Naive B cell (primary cell): ENCODE measurements at regions not wholly inside any gene's neighbourhood (a gene's known extent, or its start where the extent isn't known, plus 50 kb on each side); places are given as distances from the start of the nearest gene placed in this dataset.
A peak's percentile ranks its signal among the peaks of the same experiment; 100 is the strongest.
"Not testable (repeated sequence)": the region's sequence is repeated elsewhere in the genome, so short reads cannot be mapped to it uniquely, and the experiment has no call there.

Experiments
- ATAC-seq, 2 donors: fragments of 150-1000 bp; cut with Tn5 transposase; 2 replicates each; pipeline ENCODE4 v1.10.0; 2021; ENCODE audit warnings: low read depth in 2 of 2, mild to moderate bottlenecking in 2 of 2, moderate library complexity in 2 of 2
- DNase-seq: peaks from one replicate; pipeline ENCODE4 v3.0.0; 2022
- H3K27ac Mint-ChIP-seq, 6 donors: one replicate each; pipeline ENCODE4 v1.8.0; 2020 to 2022; ENCODE audit warnings: mild to moderate bottlenecking in 6 of 6, mixed read lengths in 6 of 6, moderate library complexity in 5 of 6, inconsistent platforms in 2 of 6
- H3K27me3 Mint-ChIP-seq, 3 donors: one replicate each; pipeline ENCODE4 v1.8.0; 2021 to 2022; ENCODE audit warnings: mixed read lengths in 3 of 3, mild to moderate bottlenecking in 1 of 3
- H3K36me3 Mint-ChIP-seq, 2 donors: one replicate each; pipeline ENCODE4 v1.8.0; 2020 to 2022; ENCODE audit warnings: mixed read lengths in 2 of 2, inconsistent platforms in 1 of 2, mild to moderate bottlenecking in 1 of 2
- H3K4me1 Mint-ChIP-seq, 3 donors: one replicate each; pipeline ENCODE4 v1.8.0; 2020 to 2022; ENCODE audit warnings: mixed read lengths in 3 of 3, inconsistent platforms in 1 of 3, mild to moderate bottlenecking in 1 of 3, moderate library complexity in 1 of 3
- H3K4me3 Mint-ChIP-seq, 8 donors: one replicate each; pipeline ENCODE4 v1.8.0; 2020 to 2022; ENCODE audit warnings: mild to moderate bottlenecking in 8 of 8, mixed read lengths in 8 of 8, moderate library complexity in 8 of 8, inconsistent platforms in 2 of 8
- H3K9me3 Mint-ChIP-seq, 7 donors: one replicate each; pipeline ENCODE4 v1.8.0; 2020 to 2022; ENCODE audit warnings: mixed read lengths in 7 of 7, mild to moderate bottlenecking in 5 of 7, inconsistent platforms in 2 of 7, moderate library complexity in 1 of 7

- ATAC-seq (no peak), DNase-seq (no peak)
- Mint-ChIP-seq H3K27me3 (peaks cover 0 to 8% (median 4%) of the 10 kb centered on the region in 3 donors), H3K4me3 (no peak overlapping the region), H3K36me3 (no peaks in the 10 kb centered on the region), H3K4me1 (peaks cover 0 to 4% (median 0%) of the 10 kb centered on the region in 3 donors), H3K27ac (no peak overlapping the region), H3K9me3 (peaks cover 0 to 10% (median 0%) of the 10 kb centered on the region in 7 donors)
Observed at GRCh38 chr2:94763318-94763717, 107.9 kb upstream of the TEKT4 start.

- Mint-ChIP-seq H3K27ac (peak overlapping the region in 1 of 6 donors; percentile 74), H3K9me3 (peaks cover 0 to 10% (median 0%) of the 10 kb centered on the region in 7 donors)
- not testable (repeated sequence) for H3K4me1 Mint-ChIP-seq, H3K4me3 Mint-ChIP-seq, H3K27me3 Mint-ChIP-seq, DNase-seq, H3K36me3 Mint-ChIP-seq, ATAC-seq
Observed at GRCh38 chr2:94764331-94764730, 106.9 kb upstream of the TEKT4 start.

DNA sequence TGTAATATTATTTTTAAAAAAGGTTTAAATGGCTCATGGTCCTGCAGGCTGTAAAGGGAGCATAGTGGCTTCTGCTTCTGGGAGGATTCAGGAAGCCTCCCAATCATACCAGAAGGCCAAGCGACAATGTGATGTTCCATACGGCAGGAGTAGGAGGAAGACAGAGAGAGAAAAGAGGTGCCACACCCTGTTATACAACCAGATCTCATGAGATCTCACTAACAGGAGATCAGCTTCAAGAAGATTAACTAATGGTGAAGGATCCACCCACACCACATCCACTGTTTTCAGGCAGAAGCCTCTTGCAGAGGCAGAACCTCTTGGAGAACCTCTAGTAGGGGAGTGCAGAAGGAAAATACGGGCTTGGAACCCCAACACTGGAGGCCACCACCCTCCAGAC lies 103.9 kb upstream of the TEKT4 start:
- H3K27me3 Mint-ChIP-seq: peaks cover 0 to 11% (median 8%) of the 10 kb centered on the region in 3 donors
- H3K27ac Mint-ChIP-seq: no peak overlapping the region
- H3K4me1 Mint-ChIP-seq: peaks cover 0 to 4% (median 0%) of the 10 kb centered on the region in 3 donors
- no peak for DNase-seq
- ATAC-seq: no peak
- no peaks in the 10 kb centered on the region for H3K36me3 Mint-ChIP-seq
- H3K4me3 Mint-ChIP-seq: no peak overlapping the region
- peaks cover 0 to 11% (median 0%) of the 10 kb centered on the region in 7 donors for H3K9me3 Mint-ChIP-seq

DNA sequence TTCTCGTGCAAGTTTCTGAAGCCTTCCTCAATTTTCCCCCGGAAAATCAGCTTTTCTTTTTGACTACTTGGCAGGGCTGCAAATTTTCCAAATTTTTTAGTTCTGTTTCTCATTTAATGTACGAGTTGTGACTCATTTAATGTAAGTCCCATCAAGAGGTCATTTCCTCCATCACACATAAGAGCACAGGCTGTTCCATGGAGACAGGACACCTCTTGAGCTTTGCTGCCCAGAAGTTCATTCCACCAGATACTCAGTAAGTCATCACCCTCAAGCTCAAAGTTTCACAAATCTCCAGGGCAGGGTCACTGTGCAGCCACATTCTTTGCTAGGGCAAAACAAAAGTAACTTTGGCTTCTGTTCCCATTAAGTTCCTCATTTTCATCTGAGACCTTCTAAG lies 101.5 kb upstream of the TEKT4 start:
- ATAC-seq (no peak), DNase-seq (no peak)
- Mint-ChIP-seq H3K4me1 (no peaks in the 10 kb centered on the region), H3K27ac (no peak overlapping the region), H3K36me3 (no peaks in the 10 kb centered on the region), H3K9me3 (peaks cover 0 to 9% (median 0%) of the 10 kb centered on the region in 7 donors), H3K27me3 (peaks cover 0 to 8% (median 0%) of the 10 kb centered on the region in 3 donors), H3K4me3 (no peak overlapping the region)

DNA sequence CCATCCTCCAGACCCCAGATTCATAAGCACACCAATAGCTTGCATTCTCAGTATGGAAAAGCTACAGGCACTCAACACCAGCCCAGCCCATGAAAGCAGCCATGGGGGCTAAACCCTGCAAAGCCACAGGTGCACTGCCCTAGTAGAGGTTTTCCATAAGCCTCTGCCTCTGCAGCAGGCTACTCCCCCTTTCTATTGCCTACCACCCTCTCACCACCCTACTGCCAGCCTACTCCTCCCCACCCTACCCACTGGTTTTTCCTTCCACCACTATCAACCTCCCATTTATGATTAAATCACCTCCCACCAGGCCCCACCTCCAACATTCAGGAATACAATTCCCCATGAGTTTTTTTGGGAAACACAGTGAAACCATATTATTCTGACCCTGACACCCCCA lies 96.4 kb upstream of the TEKT4 start:
- H3K4me1 Mint-ChIP-seq: no peaks in the 10 kb centered on the region
- no peak overlapping the region for H3K27ac Mint-ChIP-seq
- DNase-seq (no peak), ATAC-seq (no peak)
- H3K27me3 Mint-ChIP-seq: peaks cover 0 to 8% (median 5%) of the 10 kb centered on the region in 3 donors
- H3K4me3 Mint-ChIP-seq: no peak overlapping the region
- H3K9me3 Mint-ChIP-seq: peaks cover 0 to 20% (median 0%) of the 10 kb centered on the region in 7 donors
- no peaks in the 10 kb centered on the region for H3K36me3 Mint-ChIP-seq

DNA sequence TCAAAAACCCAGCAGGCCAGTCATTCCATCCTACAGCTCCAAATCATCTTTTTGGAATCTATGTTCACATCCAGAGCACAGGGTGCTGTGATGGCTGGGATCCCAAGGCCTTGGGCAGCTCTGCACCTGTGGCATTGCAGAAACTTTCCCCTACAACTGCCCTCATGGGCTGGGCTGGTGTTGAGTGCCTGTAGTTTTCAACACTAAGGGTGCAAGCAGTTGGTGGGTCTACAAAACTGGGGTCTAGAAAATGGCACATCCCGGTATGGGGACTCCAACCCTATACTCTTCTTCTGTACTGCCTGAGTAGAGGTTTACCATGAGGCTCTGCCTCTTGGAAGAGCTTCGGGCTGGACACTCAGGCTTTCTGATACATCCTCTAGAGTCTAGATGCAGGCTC lies 95.2 kb upstream of the TEKT4 start:
- Mint-ChIP-seq H3K36me3 (no peaks in the 10 kb centered on the region), H3K27me3 (peaks cover 0 to 5% (median 3%) of the 10 kb centered on the region in 3 donors), H3K27ac (no peak overlapping the region), H3K4me1 (no peaks in the 10 kb centered on the region), H3K9me3 (peaks cover 0 to 20% (median 0%) of the 10 kb centered on the region in 7 donors), H3K4me3 (no peak overlapping the region)
- ATAC-seq: no peak
- no peak for DNase-seq

DNA sequence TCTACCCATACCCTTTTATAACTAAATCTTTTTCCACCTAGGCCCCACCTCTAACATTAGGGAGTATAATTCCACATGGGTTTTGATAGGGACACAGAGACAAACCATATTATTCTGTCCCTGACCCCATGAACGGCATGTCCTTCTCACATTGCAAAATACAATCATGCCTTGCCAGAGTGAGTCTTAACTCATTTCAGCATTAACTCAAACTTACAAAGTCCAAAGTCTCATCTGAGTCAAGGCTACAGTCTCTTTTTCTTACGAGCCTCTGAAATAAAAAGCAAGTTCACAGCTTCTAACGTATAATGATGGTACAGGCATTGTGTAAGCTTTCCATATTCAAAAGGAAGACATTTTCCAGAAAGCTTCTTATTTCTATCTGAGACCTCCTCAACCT lies 86.1 kb upstream of the TEKT4 start:
- not testable (repeated sequence) for H3K27me3 Mint-ChIP-seq, DNase-seq, H3K36me3 Mint-ChIP-seq, ATAC-seq, H3K4me3 Mint-ChIP-seq, H3K9me3 Mint-ChIP-seq, H3K4me1 Mint-ChIP-seq
- peak overlapping the region in 1 of 6 donors; percentile 22 for H3K27ac Mint-ChIP-seq

- H3K4me1 Mint-ChIP-seq, H3K36me3 Mint-ChIP-seq, DNase-seq, H3K27ac Mint-ChIP-seq, ATAC-seq, H3K9me3 Mint-ChIP-seq, H3K27me3 Mint-ChIP-seq: not testable (repeated sequence)
- H3K4me3 Mint-ChIP-seq: peak overlapping the region in 1 of 8 donors; percentile 48
Observed at GRCh38 chr2:94786424-94786823, 84.8 kb upstream of the TEKT4 start.

DNA sequence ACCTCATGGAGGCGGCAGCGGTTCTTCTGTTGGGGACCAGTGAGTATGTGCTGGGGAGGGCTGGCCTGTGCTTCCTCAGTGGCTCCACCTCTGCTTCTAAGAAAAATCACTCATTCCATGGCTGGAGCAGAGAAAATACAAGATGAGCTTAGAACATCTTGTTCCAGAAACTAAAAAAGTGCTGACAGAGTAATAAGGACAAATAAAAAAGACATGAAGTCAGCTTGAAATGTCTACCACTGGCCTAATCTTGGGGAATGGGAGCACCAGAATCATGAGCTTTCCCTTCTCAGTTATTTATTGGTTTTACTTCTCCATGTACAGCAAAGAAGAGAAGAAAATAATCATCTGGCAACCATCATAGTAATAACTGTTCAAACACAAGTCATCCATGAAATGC lies 81.1 kb upstream of the TEKT4 start:
- not testable (repeated sequence) for H3K4me3 Mint-ChIP-seq, H3K27ac Mint-ChIP-seq, ATAC-seq, H3K36me3 Mint-ChIP-seq, H3K27me3 Mint-ChIP-seq, DNase-seq, H3K9me3 Mint-ChIP-seq, H3K4me1 Mint-ChIP-seq

DNA sequence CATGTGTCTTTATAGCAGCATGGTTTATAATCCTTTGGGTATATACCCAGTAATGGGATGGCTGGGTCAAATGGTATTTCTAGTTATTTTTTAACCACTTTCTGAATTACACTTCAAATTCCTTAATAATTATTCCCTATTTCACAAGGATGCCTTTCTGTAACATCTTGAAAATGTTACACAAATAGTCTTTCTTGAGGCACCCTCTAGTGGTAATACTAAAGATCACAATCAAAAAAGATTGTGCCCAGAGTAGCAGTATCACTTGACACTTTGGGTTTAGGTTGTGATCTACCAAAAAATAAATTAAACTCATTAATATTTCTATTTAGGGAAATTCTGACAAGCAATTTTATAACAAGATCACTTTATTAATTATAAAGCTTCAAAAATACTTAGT lies 74.0 kb upstream of the TEKT4 start:
- not testable (repeated sequence) for H3K4me3 Mint-ChIP-seq, H3K27ac Mint-ChIP-seq, H3K27me3 Mint-ChIP-seq, H3K4me1 Mint-ChIP-seq, H3K36me3 Mint-ChIP-seq, H3K9me3 Mint-ChIP-seq, DNase-seq, ATAC-seq
